DND-41 (cell line): ENCODE measurements at regions not wholly inside any gene's neighbourhood (a gene's known extent, or its start where the extent isn't known, plus 50 kb on each side); places are given as distances from the start of the nearest gene placed in this dataset.

Experiments
- ATAC-seq: fragments of 200-7000 bp; cut with Tn5 transposase; 3 replicates; pipeline ENCODE4 v1.9.1; 2021; ENCODE audit warnings: low read depth; ENCODE audit not compliant: insufficient read depth
- DNase-seq: peaks from one replicate; pipeline ENCODE4 v3.0.0-alpha.2; 2020
- H2AFZ ChIP-seq: 2 replicates; pipeline ENCODE4 v1.6.0; 2012; ENCODE audit warnings: low read depth, low read length
- H3K27ac ChIP-seq: 2 replicates; pipeline ENCODE4 v1.5.1; 2012; ENCODE audit warnings: low read length, inconsistent platforms
- H3K27me3 ChIP-seq: fragments of 200-600 bp; sonication (generic); 2 replicates; pipeline ENCODE4 v1.6.0; 2012; ENCODE audit warnings: low read length, mild to moderate bottlenecking, inconsistent platforms; ENCODE audit not compliant: insufficient read depth, poor library complexity
- H3K36me3 ChIP-seq: 2 replicates; pipeline ENCODE4 v1.5.1; 2012; ENCODE audit warnings: low read length, inconsistent platforms; ENCODE audit not compliant: insufficient read depth
- H3K4me1 ChIP-seq: 2 replicates; pipeline ENCODE4 v1.5.1; 2012; ENCODE audit warnings: mild to moderate bottlenecking, low read length; ENCODE audit not compliant: insufficient read depth
- H3K4me2 ChIP-seq: 2 replicates; pipeline ENCODE4 v1.6.0; 2012; ENCODE audit warnings: mild to moderate bottlenecking, moderate library complexity, low read length, inconsistent platforms; ENCODE audit not compliant: insufficient read depth
- H3K4me3 ChIP-seq, 2 experiments: fragments of 200-600 bp in 1 of 2; shearing (Covaris generic) in 1 of 2; 2 replicates each; pipeline ENCODE4 v1.5.1; 2012 to 2016; ENCODE audit warnings: inconsistent platforms in 2 of 2, low read length in 2 of 2, mild to moderate bottlenecking in 2 of 2, low read depth in 1 of 2, moderate library complexity in 1 of 2
- H3K79me2 ChIP-seq: 2 replicates; pipeline ENCODE4 v1.6.0; 2012; ENCODE audit warnings: low read length, inconsistent platforms; ENCODE audit not compliant: insufficient read depth
- H3K9ac ChIP-seq: 2 replicates; pipeline ENCODE4 v1.6.0; 2012; ENCODE audit warnings: low read depth, mild to moderate bottlenecking, inconsistent platforms, low read length, moderate library complexity
- H3K9me3 ChIP-seq: 2 replicates; pipeline ENCODE4 v1.5.1; 2012; ENCODE audit warnings: low read length, moderate library complexity, mild to moderate bottlenecking, inconsistent platforms; ENCODE audit not compliant: insufficient read depth, severe bottlenecking
- H4K20me1 ChIP-seq: 2 replicates; pipeline ENCODE4 v1.6.0; 2012; ENCODE audit warnings: low read length; ENCODE audit not compliant: insufficient read depth
- EZH2 ChIP-seq: IDR thresholded peaks from 3 replicates; pipeline ENCODE4 v1.6.1; 2012; ENCODE audit warnings: borderline replicate concordance, low read depth, mild to moderate bottlenecking, moderate library complexity, low read length, inconsistent platforms; ENCODE audit not compliant: severe bottlenecking
- TF ChIP-seq, protein P1 (sequence below): IDR thresholded peaks from 2 replicates; pipeline ENCODE4 v1.5.1; 2012; ENCODE audit warnings: borderline replicate concordance, low read length, moderate library complexity, mild to moderate bottlenecking; ENCODE audit not compliant: poor library complexity, severe bottlenecking; ENCODE audit errors: extremely low read depth

DNA sequence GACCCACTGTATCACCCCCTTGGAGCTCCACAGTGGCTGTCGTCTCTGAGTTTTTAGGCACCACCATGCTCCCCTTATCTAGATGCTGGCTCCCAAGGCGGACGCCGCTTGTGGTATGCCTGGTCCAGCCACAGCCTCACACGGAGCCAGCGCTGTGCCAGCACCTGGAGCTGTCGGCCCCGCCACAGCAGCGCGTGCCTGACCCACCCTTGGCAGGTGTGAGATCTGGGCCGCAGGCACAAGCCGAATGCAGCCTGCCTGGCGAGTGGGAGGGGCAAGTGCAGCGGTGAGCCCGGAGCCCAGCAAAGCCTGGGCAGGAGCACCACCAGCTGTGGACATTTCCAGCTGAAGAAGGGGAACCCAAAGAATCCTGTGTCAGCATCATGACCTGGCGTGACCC lies 91.9 kb upstream of the BACE2 start:
- H2AFZ ChIP-seq, result no peak overlapping the region
- DNase-seq, result no peak
- no peaks in the 10 kb centered on the region for H4K20me1 ChIP-seq
- no peak for TF ChIP-seq EZH2
- TF ChIP-seq, protein P1, sequence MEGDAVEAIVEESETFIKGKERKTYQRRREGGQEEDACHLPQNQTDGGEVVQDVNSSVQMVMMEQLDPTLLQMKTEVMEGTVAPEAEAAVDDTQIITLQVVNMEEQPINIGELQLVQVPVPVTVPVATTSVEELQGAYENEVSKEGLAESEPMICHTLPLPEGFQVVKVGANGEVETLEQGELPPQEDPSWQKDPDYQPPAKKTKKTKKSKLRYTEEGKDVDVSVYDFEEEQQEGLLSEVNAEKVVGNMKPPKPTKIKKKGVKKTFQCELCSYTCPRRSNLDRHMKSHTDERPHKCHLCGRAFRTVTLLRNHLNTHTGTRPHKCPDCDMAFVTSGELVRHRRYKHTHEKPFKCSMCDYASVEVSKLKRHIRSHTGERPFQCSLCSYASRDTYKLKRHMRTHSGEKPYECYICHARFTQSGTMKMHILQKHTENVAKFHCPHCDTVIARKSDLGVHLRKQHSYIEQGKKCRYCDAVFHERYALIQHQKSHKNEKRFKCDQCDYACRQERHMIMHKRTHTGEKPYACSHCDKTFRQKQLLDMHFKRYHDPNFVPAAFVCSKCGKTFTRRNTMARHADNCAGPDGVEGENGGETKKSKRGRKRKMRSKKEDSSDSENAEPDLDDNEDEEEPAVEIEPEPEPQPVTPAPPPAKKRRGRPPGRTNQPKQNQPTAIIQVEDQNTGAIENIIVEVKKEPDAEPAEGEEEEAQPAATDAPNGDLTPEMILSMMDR, result no peak
- peaks cover 20% of the 10 kb centered on the region for H3K27me3 ChIP-seq
- no peaks in the 10 kb centered on the region for H3K9me3 ChIP-seq
- no peak overlapping the region for H3K4me2 ChIP-seq
- ATAC-seq, result no peak
- no peaks in the 10 kb centered on the region for H3K36me3 ChIP-seq
- H3K79me2 ChIP-seq, result no peaks in the 10 kb centered on the region
- no peaks in the 10 kb centered on the region for H3K4me1 ChIP-seq
- no peak overlapping the region for H3K27ac ChIP-seq
- H3K4me3 ChIP-seq, result no peak overlapping the region
- no peak overlapping the region for H3K9ac ChIP-seq

DNA sequence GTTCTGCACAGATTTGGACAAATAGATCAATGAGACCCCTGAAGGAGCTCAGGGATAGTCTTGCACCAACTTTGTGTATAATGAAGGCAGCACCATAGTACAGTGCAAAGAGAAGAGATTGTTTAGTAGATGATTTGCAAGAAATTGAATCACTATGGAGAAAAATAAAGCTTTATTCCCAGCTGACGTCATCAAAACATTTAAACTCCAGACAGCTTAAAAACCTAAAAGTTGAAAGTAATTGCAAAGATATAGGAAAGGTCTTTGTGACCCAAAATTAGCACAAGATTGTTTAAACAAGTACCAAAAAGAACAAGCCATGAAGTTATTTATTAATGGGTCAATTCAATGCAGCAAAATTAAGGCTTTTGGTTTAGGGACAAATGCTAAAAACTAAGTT lies 88.8 kb upstream of the BACE2 start:
- Histone ChIP-seq H3K79me2 (no peaks in the 10 kb centered on the region), H3K4me2 (no peak overlapping the region), H3K9me3 (no peaks in the 10 kb centered on the region), H3K27ac (no peak overlapping the region), H3K4me1 (no peaks in the 10 kb centered on the region), H3K4me3 (no peak overlapping the region), H3K27me3 (peaks cover 17% of the 10 kb centered on the region), H3K36me3 (no peaks in the 10 kb centered on the region), H4K20me1 (no peaks in the 10 kb centered on the region), H3K9ac (no peak overlapping the region), H2AFZ (no peak overlapping the region)
- DNase-seq (no peak), ATAC-seq (no peak)
- TF ChIP-seq, protein P1, result no peak
- TF ChIP-seq EZH2, result no peak

DNA sequence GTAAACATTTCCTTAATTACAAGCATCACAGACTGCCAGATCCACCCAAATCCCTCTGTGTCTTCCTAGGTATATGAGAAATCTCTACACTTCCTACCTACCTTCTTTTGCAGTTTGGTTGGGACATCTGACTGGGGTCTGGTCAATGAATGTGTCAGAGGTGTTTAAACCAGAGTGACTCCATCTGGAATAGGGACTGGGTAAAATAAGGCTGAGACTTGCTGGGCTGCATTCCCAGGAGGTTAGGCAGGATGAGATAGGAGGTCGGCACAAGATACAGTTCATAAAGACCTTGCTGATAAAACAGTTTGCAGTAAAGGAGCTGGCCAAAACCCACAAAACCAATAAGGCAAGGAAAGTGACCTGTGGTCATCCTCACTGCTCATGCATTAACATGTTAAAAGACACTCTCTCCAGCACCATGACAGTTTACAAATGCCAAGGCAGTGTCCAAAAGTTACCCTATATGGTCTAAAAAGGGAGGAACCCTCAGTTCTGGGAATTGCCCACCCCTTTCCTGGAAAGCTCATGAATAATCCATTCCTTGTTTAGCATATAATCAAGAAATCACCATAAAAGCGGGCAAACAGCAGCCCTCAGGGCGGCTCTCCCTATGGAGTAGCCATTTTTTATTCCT lies 87.4 kb upstream of the BACE2 start:
- Histone ChIP-seq H2AFZ (no peak overlapping the region), H3K9ac (no peak overlapping the region)
- TF ChIP-seq, protein P1, result no peak
- no peak for TF ChIP-seq EZH2

More for the DNA sequence above, 87.4 kb upstream of the BACE2 start:
- Histone ChIP-seq H3K79me2 (no peaks in the 10 kb centered on the region), H3K9me3 (no peaks in the 10 kb centered on the region), H3K27me3 (peaks cover 17% of the 10 kb centered on the region), H3K4me1 (no peaks in the 10 kb centered on the region), H3K27ac (no peak overlapping the region), H3K4me3 (no peak overlapping the region), H4K20me1 (no peaks in the 10 kb centered on the region), H3K4me2 (no peak overlapping the region), H3K36me3 (no peaks in the 10 kb centered on the region)
- ATAC-seq, result no peak
- DNase-seq, result no peak
